Ishikawa (cell line): ENCODE measurements at regions not wholly inside any gene's neighbourhood (a gene's known extent, or its start where the extent isn't known, plus 50 kb on each side); places are given as distances from the start of the nearest gene placed in this dataset.

Source experiments
- CEBPB ChIP-seq: IDR thresholded peaks from 2 replicates; pipeline ENCODE4 v1.6.1; 2012
- CREB1 ChIP-seq: IDR thresholded peaks from 2 replicates; pipeline ENCODE4 v1.6.1; 2012; ENCODE audit warnings: low read depth
- EGR1 ChIP-seq: IDR thresholded peaks from 2 replicates; pipeline ENCODE4 v1.6.1; 2012
- EP300 ChIP-seq: IDR thresholded peaks from 2 replicates; pipeline ENCODE4 v1.6.1; 2012; ENCODE audit warnings: borderline replicate concordance
- FOXM1 ChIP-seq: IDR thresholded peaks from 2 replicates; pipeline ENCODE4 v1.6.1; 2012; ENCODE audit warnings: low read depth, borderline replicate concordance
- MAX ChIP-seq: IDR thresholded peaks from 2 replicates; pipeline ENCODE4 v1.6.1; 2012
- NFIC ChIP-seq: IDR thresholded peaks from 2 replicates; pipeline ENCODE4 v1.6.1; 2012
- RAD21 ChIP-seq: IDR thresholded peaks from 2 replicates; pipeline ENCODE4 v1.6.1; 2012; ENCODE audit warnings: low read depth
- REST ChIP-seq: IDR thresholded peaks from 2 replicates; pipeline ENCODE4 v1.6.1; 2012; ENCODE audit warnings: low read depth, mild to moderate bottlenecking
- TAF1 ChIP-seq: IDR thresholded peaks from 2 replicates; pipeline ENCODE4 v1.6.1; 2012; ENCODE audit warnings: low read depth, mild to moderate bottlenecking
- TCF12 ChIP-seq: IDR thresholded peaks from 2 replicates; pipeline ENCODE4 v1.6.1; 2012; ENCODE audit warnings: low read depth
- TEAD4 ChIP-seq: IDR thresholded peaks from 2 replicates; pipeline ENCODE4 v1.6.1; 2012
- USF1 ChIP-seq: IDR thresholded peaks from 2 replicates; pipeline ENCODE4 v1.6.1; 2012
- YY1 ChIP-seq: IDR thresholded peaks from 2 replicates; pipeline ENCODE4 v1.6.1; 2012; ENCODE audit warnings: low read depth
- ZBTB7A ChIP-seq: IDR thresholded peaks from 2 replicates; pipeline ENCODE4 v1.6.1; 2012; ENCODE audit warnings: low read depth

GRCh38 chr2:107669335-107669734, 157.4 kb upstream of the RGPD4 start:
- TF ChIP-seq FOXM1: no peak
- TF ChIP-seq NFIC: no peak
- TF ChIP-seq EP300: no peak
- TF ChIP-seq YY1: no peak

GRCh38 chr2:107681936-107682335, 144.8 kb upstream of the RGPD4 start:
- TF ChIP-seq NFIC (no peak), RAD21 (no peak), ZBTB7A (no peak), EGR1 (no peak), TAF1 (no peak), CREB1 (no peak), REST (no peak), USF1 (no peak), CEBPB (no peak), YY1 (no peak)

- no peak for TF ChIP-seq TEAD4
- no peak for TF ChIP-seq TCF12
- TF ChIP-seq EP300: no peak
- no peak for TF ChIP-seq CREB1
- TF ChIP-seq FOXM1: no peak
Observed at GRCh38 chr2:107684421-107684820, 142.3 kb upstream of the RGPD4 start.

GRCh38 chr2:107685421-107685986, 141.2 kb upstream of the RGPD4 start:
- TF ChIP-seq YY1 (no peak), EGR1 (no peak), TCF12 (no peak), ZBTB7A (no peak), REST (no peak), NFIC (no peak), USF1 (no peak), CREB1 (no peak), EP300 (no peak), FOXM1 (no peak), TAF1 (no peak), TEAD4 (no peak), MAX (no peak), RAD21 (no peak), CEBPB (no peak)

GRCh38 chr2:107687073-107687472, 139.6 kb upstream of the RGPD4 start:
- TF ChIP-seq CEBPB (no peak), TCF12 (no peak), NFIC (no peak), EP300 (no peak), USF1 (no peak), REST (no peak), RAD21 (no peak), FOXM1 (no peak), YY1 (no peak), TAF1 (no peak), ZBTB7A (no peak), EGR1 (no peak), TEAD4 (no peak), CREB1 (no peak)
